Type B pancreatic cell (in vitro differentiated cells): ENCODE measurements at regions not wholly inside any gene's neighbourhood (a gene's known extent, or its start where the extent isn't known, plus 50 kb on each side); places are given as distances from the start of the nearest gene placed in this dataset.

Experiments
- DNase-seq: peaks from one replicate; pipeline ENCODE4 v3.0.0; 2021; ENCODE audit warnings: mixed read lengths; ENCODE audit not compliant: unreplicated experiment; ENCODE audit errors: extremely low spot score
- H3K27ac Mint-ChIP-seq: 2 replicates; pipeline ENCODE4 v1.8.0; 2021; ENCODE audit warnings: mild to moderate bottlenecking, mixed read lengths
- H3K27me3 Mint-ChIP-seq: 2 replicates; pipeline ENCODE4 v1.8.0; 2021; ENCODE audit warnings: mixed read lengths
- H3K36me3 Mint-ChIP-seq: 2 replicates; pipeline ENCODE4 v1.8.0; 2021; ENCODE audit warnings: mixed read lengths
- H3K4me1 Mint-ChIP-seq: one replicate; pipeline ENCODE4 v1.8.0; 2021; ENCODE audit warnings: mixed read lengths; ENCODE audit not compliant: unreplicated experiment
- H3K4me3 Mint-ChIP-seq: 2 replicates; pipeline ENCODE4 v1.8.0; 2021; ENCODE audit warnings: mild to moderate bottlenecking, mixed read lengths
- H3K9me3 Mint-ChIP-seq: 2 replicates; pipeline ENCODE4 v1.8.0; 2021; ENCODE audit warnings: mixed read lengths
- CTCF ChIP-seq: fragments of 200-600 bp; sonication (generic); conservative IDR thresholded peaks from 2 replicates; pipeline ENCODE4 v1.5.0; 2021; ENCODE audit warnings: antibody characterized with exemption, mild to moderate bottlenecking

- no peaks in the 10 kb centered on the region for H3K36me3 Mint-ChIP-seq
- H3K4me3 Mint-ChIP-seq: no peak overlapping the region
- no peak for DNase-seq
- peaks cover 13% of the 10 kb centered on the region for H3K4me1 Mint-ChIP-seq
- no peak overlapping the region for H3K27ac Mint-ChIP-seq
- H3K9me3 Mint-ChIP-seq: peaks cover 5% of the 10 kb centered on the region
- H3K27me3 Mint-ChIP-seq: peaks cover 37% of the 10 kb centered on the region
- no peak for TF ChIP-seq CTCF
Measured at GRCh38 chr16:86424985-86425384, 85.3 kb upstream of the FOXF1 start.

- H3K4me1 Mint-ChIP-seq: peaks cover 16% of the 10 kb centered on the region
- no peak for TF ChIP-seq CTCF
- H3K9me3 Mint-ChIP-seq: peaks cover under 1% of the 10 kb centered on the region
- H3K27ac Mint-ChIP-seq: no peak overlapping the region
- peaks cover 44% of the 10 kb centered on the region for H3K27me3 Mint-ChIP-seq
- H3K4me3 Mint-ChIP-seq: peak overlapping the region; percentile 44
- no peaks in the 10 kb centered on the region for H3K36me3 Mint-ChIP-seq
- no peak for DNase-seq
Measured at GRCh38 chr16:86426063-86426642, 84.2 kb upstream of the FOXF1 start.

GRCh38 chr16:86427433-86427851 is 82.9 kb upstream of the FOXF1 start:
- H3K36me3 Mint-ChIP-seq: no peaks in the 10 kb centered on the region
- no peaks in the 10 kb centered on the region for H3K9me3 Mint-ChIP-seq
- no peak overlapping the region for H3K4me3 Mint-ChIP-seq
- no peak for DNase-seq
- peaks cover 47% of the 10 kb centered on the region for H3K27me3 Mint-ChIP-seq
- TF ChIP-seq CTCF: no peak
- no peak overlapping the region for H3K27ac Mint-ChIP-seq
- H3K4me1 Mint-ChIP-seq: peaks cover 19% of the 10 kb centered on the region

GRCh38 chr16:86428729-86429517 is 81.4 kb upstream of the FOXF1 start:
- no peak for DNase-seq
- Mint-ChIP-seq H3K4me1 (peaks cover 22% of the 10 kb centered on the region), H3K9me3 (no peaks in the 10 kb centered on the region), H3K4me3 (no peak overlapping the region), H3K27me3 (peaks cover 45% of the 10 kb centered on the region), H3K36me3 (no peaks in the 10 kb centered on the region), H3K27ac (no peak overlapping the region)
- TF ChIP-seq CTCF: no peak

GRCh38 chr16:86429663-86430062 is 80.7 kb upstream of the FOXF1 start:
- Mint-ChIP-seq H3K9me3 (no peaks in the 10 kb centered on the region), H3K27me3 (peaks cover 44% of the 10 kb centered on the region), H3K36me3 (no peaks in the 10 kb centered on the region), H3K27ac (no peak overlapping the region), H3K4me1 (peaks cover 21% of the 10 kb centered on the region), H3K4me3 (no peak overlapping the region)
- no peak for DNase-seq
- TF ChIP-seq CTCF: no peak
